Heart left ventricle (tissue), 16 donors: ENCODE measurements at regions not wholly inside any gene's neighbourhood (a gene's known extent, or its start where the extent isn't known, plus 50 kb on each side); places are given as distances from the start of the nearest gene placed in this dataset.

Experiments used
- ATAC-seq, 4 donors: fragments of 200-7000 bp; cut with Tn5 transposase; one replicate each; pipeline ENCODE4 v1.9.1; 2020 to 2022; ENCODE audit warnings: moderate library complexity in 4 of 4, mild to moderate bottlenecking in 3 of 4, moderate number of reproducible peaks in 1 of 4
- DNase-seq, 5 donors: peaks; one replicate each; pipeline ENCODE4 v3.0.0-alpha.2; 2020
- H3K27ac ChIP-seq, 12 donors: fragments of 200-600 bp; sonication (generic) in 4 of 12; one replicate each; pipeline versions ENCODE4 v1.5.0 to v1.8.0; 2016 to 2022; ENCODE audit warnings: mild to moderate bottlenecking in 2 of 12
- H3K27me3 ChIP-seq, 9 donors: fragments of 200-600 bp; sonication (generic) in 2 of 9; one replicate each; pipeline versions ENCODE4 v1.5.1 to v1.8.0; 2016 to 2022; ENCODE audit warnings: mild to moderate bottlenecking in 3 of 9
- H3K36me3 ChIP-seq, 9 donors: fragments of 200-600 bp; sonication (generic) in 2 of 9; one replicate each; pipeline versions ENCODE4 v1.5.0 to v1.8.0; 2018 to 2022; ENCODE audit warnings: mild to moderate bottlenecking in 2 of 9
- H3K4me1 ChIP-seq, 12 donors: fragments of 200-600 bp; sonication (generic) in 4 of 12; one replicate each; pipeline versions ENCODE4 v1.5.0 to v1.8.0; 2016 to 2022; ENCODE audit warnings: mild to moderate bottlenecking in 3 of 12
- H3K4me3 ChIP-seq, 12 donors: fragments of 200-600 bp; sonication (generic) in 4 of 12; one replicate each; pipeline versions ENCODE4 v1.5.0 to v1.8.0; 2017 to 2022; ENCODE audit warnings: mild to moderate bottlenecking in 9 of 12, moderate library complexity in 4 of 12
- H3K9me3 ChIP-seq, 12 donors: fragments of 200-600 bp; sonication (generic) in 4 of 12; one replicate each; pipeline versions ENCODE4 v1.5.0 to v1.8.0; 2016 to 2022; ENCODE audit warnings: mild to moderate bottlenecking in 1 of 12
- CTCF ChIP-seq, 12 donors: fragments of 200-600 bp; sonication (generic) in 4 of 12; IDR thresholded peaks; one replicate each; pipeline versions ENCODE4 v1.5.0 to v1.8.0; 2018 to 2022; ENCODE audit warnings: antibody characterized with exemption in 12 of 12, mild to moderate bottlenecking in 5 of 12
- POLR2A ChIP-seq, 2 donors: fragments of 450-650 bp; IDR thresholded peaks; one replicate each; pipeline ENCODE4 v1.6.1; 2017; ENCODE audit warnings: antibody characterized with exemption in 2 of 2, mild to moderate bottlenecking in 2 of 2, moderate library complexity in 2 of 2
- WGBS, 4 donors: extraction: QIAGEN DNeasy Blood & Tissue Kit in 2 of 4; methylation state at CpG; one replicate each; pipeline versions ENCODE4 v1.1.5 to v1.1.7; 2013 to 2018; 5-methylcytosine and 5-hydroxymethylcytosine counted together
- intact Hi-C, 10 donors: fragments of 100-400 bp; cut with DNase I; formaldehyde crosslinking; loops; one replicate each; pipeline versions ENCODE4 v1.11.1 to v1.14.2; 2022
- donor health status: ischemic (EF 13 %, LVEDD 7.1; RV severe dilation, severe dysfunction).
- donor health status: healthy with polysubstance abuse.
- donor health status: DM: no; HTN: yes; CAD: no.
- donor health status: DM: no; HTN: no; CAD: no.
- donor health status: ischemic (EF 25% LVEDD 6.9; RV normal size, moderate dysfunction).
- donor health status: ischemic (EF 25% LVEDD 5.7; RV mildly dilated, moderate dysfunction).
- donor health status: healthy.
- donor health status: DM: yes; HTN: yes; CAD: no.
- donor health status: ischemic (EF 35%, LVEDD 5.7; RV mildly dilated, moderate dysfunction).
- donor health status: nonischemic (EF 11% LVEDD 7.7; RV severe dilation, severe dysfunction).
- donor health status: DM: yes; HTN: yes; CAD: no.
- donor health status: PGD.
- donor health status: ischemic (EF 29% LVEDD 5.4; RV normal size, mild dysfunction).
- donor health status: nonischemic (EF 23%, LVEDD 6.1; RV moderate dilation, normal function).

- TF ChIP-seq CTCF (IDR thresholded peaks at IDR 0.05) (no peak), POLR2A (IDR thresholded peaks at IDR 0.05) (no peak)
- Histone ChIP-seq H3K4me3 (no peak overlapping the region), H3K4me1 (no peaks in the 10 kb centered on the region), H3K9me3 (no peaks in the 10 kb centered on the region), H3K27ac (no peak overlapping the region), H3K27me3 (no peaks in the 10 kb centered on the region), H3K36me3 (no peaks in the 10 kb centered on the region)
- intact Hi-C loops = no loop called here
- no peak for ATAC-seq
- DNase-seq = no peak
Measured at GRCh38 chr9:16174915-16175314, 622.1 kb downstream of the CCDC171 start.

DNA sequence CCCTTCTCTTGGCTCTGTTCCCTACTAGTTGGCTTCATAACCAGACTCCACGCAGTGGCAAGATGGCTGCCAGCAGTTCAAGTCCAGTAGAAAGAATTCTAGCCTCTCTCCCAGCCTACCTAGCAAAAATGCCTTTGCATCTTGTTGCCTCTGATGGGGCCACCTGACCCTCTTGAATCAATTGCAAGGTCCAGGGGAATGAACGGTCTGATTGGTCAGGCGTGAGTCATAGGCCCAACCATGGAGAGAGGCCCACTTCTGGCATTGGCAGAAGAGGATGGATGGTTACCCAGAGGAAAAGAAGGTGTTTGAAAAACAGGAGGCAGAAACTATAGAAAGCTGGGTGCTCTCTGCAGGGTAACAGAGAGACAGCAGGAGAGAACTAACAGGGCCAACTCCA lies 622.6 kb downstream of the CCDC171 start:
- ATAC-seq (no peak), DNase-seq (no peak)
- H3K4me1 ChIP-seq = peaks cover 0 to 3% (median 0%) of the 10 kb centered on the region in 12 donors
- TF ChIP-seq CTCF (IDR thresholded peaks at IDR 0.05) (no peak), POLR2A (IDR thresholded peaks at IDR 0.05) (no peak)
- H3K36me3 ChIP-seq = no peaks in the 10 kb centered on the region
- no peak overlapping the region for H3K4me3 ChIP-seq
- WGBS, 4 donors = 65 to 94% (median 88%) methylated on average over 3 of the region's 3 CpGs
- no peak overlapping the region for H3K27ac ChIP-seq
- no peaks in the 10 kb centered on the region for H3K9me3 ChIP-seq
- H3K27me3 ChIP-seq = no peaks in the 10 kb centered on the region
- intact Hi-C loops = no loop called here

- Histone ChIP-seq H3K4me3 (no peak overlapping the region), H3K27ac (no peak overlapping the region), H3K27me3 (no peaks in the 10 kb centered on the region), H3K4me1 (peaks cover 0 to 16% (median 0%) of the 10 kb centered on the region in 12 donors), H3K36me3 (no peaks in the 10 kb centered on the region), H3K9me3 (no peaks in the 10 kb centered on the region)
- intact Hi-C loops = no loop called here
- ATAC-seq = no peak
- TF ChIP-seq CTCF (IDR thresholded peaks at IDR 0.05) (no peak), POLR2A (IDR thresholded peaks at IDR 0.05) (no peak)
- no peak for DNase-seq
Measured at GRCh38 chr9:16178294-16178693, 625.5 kb downstream of the CCDC171 start.

GRCh38 chr9:16179566-16179965 lies 626.7 kb downstream of the CCDC171 start:
- H3K4me3 ChIP-seq = no peak overlapping the region
- 88 to 93% (median 90%) methylated on average over 5 of the region's 5 CpGs for WGBS, 4 donors
- H3K9me3 ChIP-seq = no peaks in the 10 kb centered on the region
- intact Hi-C loops = no loop called here
- H3K27me3 ChIP-seq = no peaks in the 10 kb centered on the region
- no peaks in the 10 kb centered on the region for H3K36me3 ChIP-seq
- H3K4me1 ChIP-seq = peaks cover 0 to 16% (median 0%) of the 10 kb centered on the region in 12 donors
- DNase-seq = no peak
- TF ChIP-seq CTCF (IDR thresholded peaks at IDR 0.05) = no peak
- TF ChIP-seq POLR2A (IDR thresholded peaks at IDR 0.05) = no peak
- no peak overlapping the region for H3K27ac ChIP-seq
- ATAC-seq = no peak
